ENCODE measurements at regions not wholly inside any gene's neighbourhood (a gene's known extent, or its start where the extent isn't known, plus 50 kb on each side); places are given as distances from the start of the nearest gene placed in this dataset.
"Not testable (repeated sequence)": the region's sequence is repeated elsewhere in the genome, so short reads cannot be mapped to it uniquely, and the experiment has no call there.

- peaks cover 25% of the 10 kb centered on the region for H3K4me1 Mint-ChIP-seq (ENCODE audit: unreplicated experiment)
Measured at GRCh38 chr13:46491641-46492040, 61.3 kb upstream of the LRCH1 start.

GRCh38 chr13:46490713-46491112, 62.3 kb upstream of the LRCH1 start:
- H3K4me1 Mint-ChIP-seq (ENCODE audit: unreplicated experiment) = peaks cover 25% of the 10 kb centered on the region
- not testable (repeated sequence) for H3K9me3 Mint-ChIP-seq (ENCODE audit: unreplicated experiment); H3K27ac Mint-ChIP-seq (ENCODE audit: unreplicated experiment); H3K36me3 Mint-ChIP-seq (ENCODE audit: low read depth, unreplicated experiment); H3K4me3 Mint-ChIP-seq (ENCODE audit: unreplicated experiment); DNase-seq (ENCODE audit: low spot score); H3K27me3 Mint-ChIP-seq (ENCODE audit: unreplicated experiment)

More at GRCh38 chr13:46491641-46492040, 61.3 kb upstream of the LRCH1 start:
- H3K4me3 Mint-ChIP-seq (ENCODE audit: unreplicated experiment) = no peak overlapping the region
- no peak overlapping the region for H3K27ac Mint-ChIP-seq (ENCODE audit: unreplicated experiment)
- no peak for TF ChIP-seq CTCF (IDR thresholded peaks at IDR 0.05; ENCODE audit: unreplicated experiment)
- no peaks in the 10 kb centered on the region for H3K27me3 Mint-ChIP-seq (ENCODE audit: unreplicated experiment)
- H3K36me3 Mint-ChIP-seq (ENCODE audit: low read depth, unreplicated experiment) = no peaks in the 10 kb centered on the region
- no peaks in the 10 kb centered on the region for H3K9me3 Mint-ChIP-seq (ENCODE audit: unreplicated experiment)
- no peak for DNase-seq (ENCODE audit: low spot score)

GRCh38 chr13:46490129-46490528, 62.8 kb upstream of the LRCH1 start:
- H3K27ac Mint-ChIP-seq (ENCODE audit: unreplicated experiment) = no peak overlapping the region

GRCh38 chr13:46489586-46490023, 63.4 kb upstream of the LRCH1 start:
- DNase-seq (ENCODE audit: low spot score) = no peak
- Mint-ChIP-seq H3K27ac (ENCODE audit: unreplicated experiment) (no peak overlapping the region), H3K9me3 (ENCODE audit: unreplicated experiment) (peaks cover 2% of the 10 kb centered on the region), H3K4me1 (ENCODE audit: unreplicated experiment) (peaks cover 23% of the 10 kb centered on the region), H3K27me3 (ENCODE audit: unreplicated experiment) (no peaks in the 10 kb centered on the region), H3K36me3 (ENCODE audit: low read depth, unreplicated experiment) (peaks cover under 1% of the 10 kb centered on the region), H3K4me3 (ENCODE audit: unreplicated experiment) (no peak overlapping the region)
- TF ChIP-seq CTCF (IDR thresholded peaks at IDR 0.05; ENCODE audit: unreplicated experiment) = no peak

More at GRCh38 chr13:46490129-46490528, 62.8 kb upstream of the LRCH1 start:
- H3K36me3 Mint-ChIP-seq (ENCODE audit: low read depth, unreplicated experiment) = no peaks in the 10 kb centered on the region
- no peaks in the 10 kb centered on the region for H3K9me3 Mint-ChIP-seq (ENCODE audit: unreplicated experiment)
- no peak for DNase-seq (ENCODE audit: low spot score)
- TF ChIP-seq CTCF (IDR thresholded peaks at IDR 0.05; ENCODE audit: unreplicated experiment) = no peak
- peaks cover 25% of the 10 kb centered on the region for H3K4me1 Mint-ChIP-seq (ENCODE audit: unreplicated experiment)
- H3K27me3 Mint-ChIP-seq (ENCODE audit: unreplicated experiment) = no peaks in the 10 kb centered on the region
- H3K4me3 Mint-ChIP-seq (ENCODE audit: unreplicated experiment) = no peak overlapping the region

GRCh38 chr13:46487748-46488147, 65.2 kb upstream of the LRCH1 start:
- no peaks in the 10 kb centered on the region for H3K27me3 Mint-ChIP-seq (ENCODE audit: unreplicated experiment)

More at GRCh38 chr13:46487748-46488147, 65.2 kb upstream of the LRCH1 start:
- Mint-ChIP-seq H3K36me3 (ENCODE audit: low read depth, unreplicated experiment) (peaks cover 4% of the 10 kb centered on the region), H3K27ac (ENCODE audit: unreplicated experiment) (no peak overlapping the region), H3K4me3 (ENCODE audit: unreplicated experiment) (no peak overlapping the region), H3K9me3 (ENCODE audit: unreplicated experiment) (peaks cover 5% of the 10 kb centered on the region), H3K4me1 (ENCODE audit: unreplicated experiment) (peaks cover 18% of the 10 kb centered on the region)
- DNase-seq (ENCODE audit: low spot score) = no peak
- TF ChIP-seq CTCF (IDR thresholded peaks at IDR 0.05; ENCODE audit: unreplicated experiment) = no peak

Measured in endothelial cell (in vitro differentiated cells).